ENCODE measurements at regions not wholly inside any gene's neighbourhood (a gene's known extent, or its start where the extent isn't known, plus 50 kb on each side); places are given as distances from the start of the nearest gene placed in this dataset.

DNA sequence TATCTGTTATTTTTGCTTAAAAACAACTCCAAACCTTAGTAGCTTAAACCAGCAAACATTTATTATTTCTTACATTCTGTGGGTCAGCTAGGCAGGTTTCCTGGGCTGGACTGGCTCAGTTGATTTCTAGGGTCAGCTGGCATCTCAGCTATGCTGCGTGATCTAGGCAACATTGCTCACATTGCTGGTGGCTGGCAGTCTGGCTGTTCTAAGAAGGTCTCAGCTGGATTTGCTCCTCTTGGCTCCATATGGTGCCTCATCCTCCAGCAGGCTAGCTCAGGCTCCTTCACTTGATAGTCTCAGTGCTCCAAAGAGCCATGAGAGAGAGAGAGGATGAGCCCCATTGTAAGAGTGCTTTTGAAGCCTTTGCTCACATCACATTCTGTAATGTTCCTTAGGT is 470.6 kb upstream of the CDH5 start:
- no peaks in the 10 kb centered on the region for H3K36me3 Mint-ChIP-seq (ENCODE audit: low read depth)
- no peaks in the 10 kb centered on the region for H3K9me3 Mint-ChIP-seq (ENCODE audit: low read depth)
- H3K4me3 Mint-ChIP-seq (ENCODE audit: unreplicated experiment): no peak overlapping the region
- TF ChIP-seq, protein P1, sequence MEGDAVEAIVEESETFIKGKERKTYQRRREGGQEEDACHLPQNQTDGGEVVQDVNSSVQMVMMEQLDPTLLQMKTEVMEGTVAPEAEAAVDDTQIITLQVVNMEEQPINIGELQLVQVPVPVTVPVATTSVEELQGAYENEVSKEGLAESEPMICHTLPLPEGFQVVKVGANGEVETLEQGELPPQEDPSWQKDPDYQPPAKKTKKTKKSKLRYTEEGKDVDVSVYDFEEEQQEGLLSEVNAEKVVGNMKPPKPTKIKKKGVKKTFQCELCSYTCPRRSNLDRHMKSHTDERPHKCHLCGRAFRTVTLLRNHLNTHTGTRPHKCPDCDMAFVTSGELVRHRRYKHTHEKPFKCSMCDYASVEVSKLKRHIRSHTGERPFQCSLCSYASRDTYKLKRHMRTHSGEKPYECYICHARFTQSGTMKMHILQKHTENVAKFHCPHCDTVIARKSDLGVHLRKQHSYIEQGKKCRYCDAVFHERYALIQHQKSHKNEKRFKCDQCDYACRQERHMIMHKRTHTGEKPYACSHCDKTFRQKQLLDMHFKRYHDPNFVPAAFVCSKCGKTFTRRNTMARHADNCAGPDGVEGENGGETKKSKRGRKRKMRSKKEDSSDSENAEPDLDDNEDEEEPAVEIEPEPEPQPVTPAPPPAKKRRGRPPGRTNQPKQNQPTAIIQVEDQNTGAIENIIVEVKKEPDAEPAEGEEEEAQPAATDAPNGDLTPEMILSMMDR (IDR thresholded peaks at IDR 0.05): no peak
- DNase-seq (ENCODE audit: low spot score): no peak
- H3K4me1 Mint-ChIP-seq (ENCODE audit: low read depth): no peaks in the 10 kb centered on the region
- H3K27ac Mint-ChIP-seq (ENCODE audit: unreplicated experiment): no peak overlapping the region
- H3K27me3 Mint-ChIP-seq (ENCODE audit: low read depth): peaks cover 15% of the 10 kb centered on the region

DNA sequence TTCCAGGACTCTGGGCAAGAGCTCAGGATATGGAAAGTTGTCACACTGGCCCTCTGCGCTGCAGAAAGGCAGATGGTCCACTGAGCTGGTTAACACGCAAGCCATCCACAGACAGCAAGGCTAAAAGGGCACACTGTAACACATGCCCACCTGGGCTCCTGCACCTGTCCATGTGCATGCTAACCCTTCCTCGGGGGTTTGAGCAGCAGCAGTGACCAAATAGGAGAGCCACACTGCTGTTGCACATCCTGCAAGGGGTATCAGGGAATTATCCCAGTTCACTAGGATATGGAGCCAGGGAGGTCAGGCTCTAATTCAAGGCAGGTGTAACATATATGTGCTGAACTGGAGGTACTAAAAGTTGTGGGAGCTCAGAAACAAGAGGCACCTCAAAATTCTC is 471.0 kb upstream of the CDH5 start:
- TF ChIP-seq, protein P1 (IDR thresholded peaks at IDR 0.05): no peak
- Mint-ChIP-seq H3K27ac (ENCODE audit: unreplicated experiment) (no peak overlapping the region), H3K27me3 (ENCODE audit: low read depth) (peaks cover 15% of the 10 kb centered on the region), H3K4me3 (ENCODE audit: unreplicated experiment) (no peak overlapping the region), H3K9me3 (ENCODE audit: low read depth) (no peaks in the 10 kb centered on the region), H3K4me1 (ENCODE audit: low read depth) (no peaks in the 10 kb centered on the region), H3K36me3 (ENCODE audit: low read depth) (no peaks in the 10 kb centered on the region)
- no peak for DNase-seq (ENCODE audit: low spot score)

DNA sequence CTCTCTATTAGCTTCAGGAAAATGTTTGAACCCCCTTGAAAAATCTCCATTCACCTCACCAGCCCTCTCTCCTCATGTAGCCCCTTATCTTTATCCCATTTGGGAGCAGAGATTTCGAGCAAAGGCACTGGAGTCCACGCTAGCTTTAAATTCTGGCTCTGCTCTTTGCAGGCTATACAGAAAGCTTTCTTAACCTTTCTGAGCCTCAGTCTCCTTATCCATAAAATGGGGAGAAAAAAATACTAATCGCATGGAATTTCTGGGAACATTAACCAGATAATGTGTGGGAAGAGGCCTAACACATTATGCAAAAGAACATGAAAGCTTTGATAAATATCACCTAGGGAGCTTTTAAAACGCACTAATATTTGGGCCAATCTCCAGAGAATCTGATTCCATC is 476.3 kb upstream of the CDH5 start:
- Mint-ChIP-seq H3K4me3 (ENCODE audit: unreplicated experiment) (no peak overlapping the region), H3K27me3 (ENCODE audit: low read depth) (no peaks in the 10 kb centered on the region), H3K9me3 (ENCODE audit: low read depth) (no peaks in the 10 kb centered on the region), H3K36me3 (ENCODE audit: low read depth) (no peaks in the 10 kb centered on the region), H3K4me1 (ENCODE audit: low read depth) (peaks cover 6% of the 10 kb centered on the region), H3K27ac (ENCODE audit: unreplicated experiment) (no peak overlapping the region)
- DNase-seq (ENCODE audit: low spot score): no peak
- TF ChIP-seq, protein P1 (IDR thresholded peaks at IDR 0.05): no peak

DNA sequence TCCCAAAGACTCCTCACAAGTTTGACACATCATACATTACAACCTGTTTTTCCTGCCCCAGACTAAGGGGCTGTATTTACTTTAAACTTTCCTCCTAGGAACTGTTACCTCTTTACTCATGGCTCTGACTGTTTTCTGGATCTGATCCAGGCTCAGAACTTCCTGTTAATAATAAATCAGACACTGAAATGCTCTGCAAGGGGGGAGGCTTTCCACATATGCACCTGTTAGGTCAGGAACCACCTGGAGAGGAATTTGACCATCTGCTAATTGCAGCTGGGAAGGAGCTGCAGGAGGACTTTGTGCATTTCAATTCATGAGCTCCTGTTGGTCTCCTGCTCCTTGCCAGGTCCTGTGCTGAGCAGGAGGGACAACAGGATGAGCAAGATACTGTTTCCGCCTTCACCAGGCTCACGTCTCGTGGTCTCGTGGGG is 476.9 kb upstream of the CDH5 start:
- Mint-ChIP-seq H3K9me3 (ENCODE audit: low read depth) (no peaks in the 10 kb centered on the region), H3K27ac (ENCODE audit: unreplicated experiment) (no peak overlapping the region), H3K27me3 (ENCODE audit: low read depth) (no peaks in the 10 kb centered on the region), H3K4me3 (ENCODE audit: unreplicated experiment) (no peak overlapping the region), H3K36me3 (ENCODE audit: low read depth) (no peaks in the 10 kb centered on the region), H3K4me1 (ENCODE audit: low read depth) (peaks cover 6% of the 10 kb centered on the region)
- TF ChIP-seq, protein P1 (IDR thresholded peaks at IDR 0.05): no peak
- no peak for DNase-seq (ENCODE audit: low spot score)

DNA sequence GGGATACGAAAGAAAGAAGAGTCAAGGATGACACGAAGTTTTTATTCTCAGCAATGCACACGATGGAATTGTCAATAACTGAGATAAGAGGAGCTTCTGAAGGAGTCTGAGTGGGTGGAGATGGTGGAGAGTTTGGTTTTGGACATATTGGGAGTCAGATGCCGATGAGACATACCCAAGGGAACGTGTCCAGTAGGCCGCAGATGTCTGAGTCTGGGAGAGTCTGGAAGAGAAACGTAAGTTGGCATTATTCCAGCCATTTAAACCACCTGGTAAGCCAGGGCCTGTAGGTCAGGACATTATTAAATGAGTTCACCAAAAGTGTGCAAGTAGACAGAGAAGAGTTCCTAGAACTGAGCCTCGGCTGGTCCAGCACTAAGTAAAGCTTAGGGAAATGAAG is 478.3 kb upstream of the CDH5 start:
- H3K27me3 Mint-ChIP-seq (ENCODE audit: low read depth): no peaks in the 10 kb centered on the region
- DNase-seq (ENCODE audit: low spot score): no peak
- peaks cover 12% of the 10 kb centered on the region for H3K4me1 Mint-ChIP-seq (ENCODE audit: low read depth)
- no peak overlapping the region for H3K27ac Mint-ChIP-seq (ENCODE audit: unreplicated experiment)
- H3K9me3 Mint-ChIP-seq (ENCODE audit: low read depth): no peaks in the 10 kb centered on the region
- H3K4me3 Mint-ChIP-seq (ENCODE audit: unreplicated experiment): no peak overlapping the region
- TF ChIP-seq, protein P1 (IDR thresholded peaks at IDR 0.05): no peak
- no peaks in the 10 kb centered on the region for H3K36me3 Mint-ChIP-seq (ENCODE audit: low read depth)
